ENCODE measurements at regions not wholly inside any gene's neighbourhood (a gene's known extent, or its start where the extent isn't known, plus 50 kb on each side); places are given as distances from the start of the nearest gene placed in this dataset.

- TF ChIP-seq CTCF (IDR thresholded peaks at IDR 0.05), result no peak
- TF ChIP-seq POLR2AphosphoS5 (IDR thresholded peaks at IDR 0.05), result no peak
- TF ChIP-seq POLR2A (IDR thresholded peaks at IDR 0.05), result no peak
- no peak for DNase-seq (ENCODE audit: low spot score in 2 of 2)
- H3K4me3 ChIP-seq, result no peak overlapping the region
- no peaks in the 10 kb centered on the region for H3K36me3 ChIP-seq
- no peaks in the 10 kb centered on the region for H3K9me3 ChIP-seq
- no peaks in the 10 kb centered on the region for H3K4me1 ChIP-seq
- no peak overlapping the region for H3K27ac ChIP-seq
- no peaks in the 10 kb centered on the region for H3K27me3 ChIP-seq
- intact Hi-C loops (cut with DNase I; ENCODE audit: low total_unique reads), result no loop called here
Observed at GRCh38 chr7:135817583-135817982, 69.0 kb upstream of the FAM180A start.

- TF ChIP-seq POLR2AphosphoS5 (IDR thresholded peaks at IDR 0.05), result no peak
- no peak for TF ChIP-seq POLR2A (IDR thresholded peaks at IDR 0.05)
- TF ChIP-seq CTCF (IDR thresholded peaks at IDR 0.05), result no peak
- H3K9me3 ChIP-seq, result no peaks in the 10 kb centered on the region
- H3K36me3 ChIP-seq, result no peaks in the 10 kb centered on the region
- H3K27ac ChIP-seq, result no peak overlapping the region
- DNase-seq (ENCODE audit: low spot score in 2 of 2), result no peak
- intact Hi-C loops (cut with DNase I; ENCODE audit: low total_unique reads), result no loop called here
- H3K4me3 ChIP-seq, result no peak overlapping the region
- H3K27me3 ChIP-seq, result no peaks in the 10 kb centered on the region
- H3K4me1 ChIP-seq, result no peaks in the 10 kb centered on the region
Observed at GRCh38 chr7:135815033-135815432, 66.4 kb upstream of the FAM180A start.

GRCh38 chr7:135812148-135812547, 63.5 kb upstream of the FAM180A start:
- intact Hi-C loops (cut with DNase I; ENCODE audit: low total_unique reads), result no loop called here
- Histone ChIP-seq H3K27ac (no peak overlapping the region), H3K36me3 (no peaks in the 10 kb centered on the region), H3K4me1 (no peaks in the 10 kb centered on the region), H3K27me3 (no peaks in the 10 kb centered on the region), H3K9me3 (no peaks in the 10 kb centered on the region), H3K4me3 (no peak overlapping the region)
- no peak for DNase-seq (ENCODE audit: low spot score in 2 of 2)
- TF ChIP-seq POLR2A (IDR thresholded peaks at IDR 0.05) (no peak), CTCF (IDR thresholded peaks at IDR 0.05) (no peak), POLR2AphosphoS5 (IDR thresholded peaks at IDR 0.05) (no peak)

GRCh38 chr7:135811506-135811905, 62.9 kb upstream of the FAM180A start:
- no peak for DNase-seq (ENCODE audit: low spot score in 2 of 2)
- intact Hi-C loops (cut with DNase I; ENCODE audit: low total_unique reads), result no loop called here
- H3K27ac ChIP-seq, result no peak overlapping the region
- TF ChIP-seq POLR2AphosphoS5 (IDR thresholded peaks at IDR 0.05), result no peak
- no peak for TF ChIP-seq POLR2A (IDR thresholded peaks at IDR 0.05)
- TF ChIP-seq CTCF (IDR thresholded peaks at IDR 0.05), result no peak
- H3K4me1 ChIP-seq, result no peaks in the 10 kb centered on the region
- no peaks in the 10 kb centered on the region for H3K27me3 ChIP-seq
- H3K36me3 ChIP-seq, result no peaks in the 10 kb centered on the region
- H3K9me3 ChIP-seq, result no peaks in the 10 kb centered on the region
- H3K4me3 ChIP-seq, result no peak overlapping the region

- intact Hi-C loops (cut with DNase I; ENCODE audit: low total_unique reads), result no loop called here
Observed at GRCh38 chr7:135808206-135808605, 59.6 kb upstream of the FAM180A start.

More at GRCh38 chr7:135808206-135808605, 59.6 kb upstream of the FAM180A start:
- H3K27me3 ChIP-seq, result no peaks in the 10 kb centered on the region
- no peak overlapping the region for H3K4me3 ChIP-seq
- no peak for TF ChIP-seq CTCF (IDR thresholded peaks at IDR 0.05)
- no peak for DNase-seq (ENCODE audit: low spot score in 2 of 2)
- no peaks in the 10 kb centered on the region for H3K4me1 ChIP-seq
- H3K27ac ChIP-seq, result peak overlapping the region in 1 of 2 donors; percentile 52
- H3K9me3 ChIP-seq, result no peaks in the 10 kb centered on the region
- no peaks in the 10 kb centered on the region for H3K36me3 ChIP-seq

All from breast epithelium (tissue), 4 donors.